BJ (cell line): ENCODE measurements at regions not wholly inside any gene's neighbourhood (a gene's known extent, or its start where the extent isn't known, plus 50 kb on each side); places are given as distances from the start of the nearest gene placed in this dataset.

Experiments
- CTCF ChIA-PET: fragments of 350-600 bp; formaldehyde crosslinking; extraction: SDS; loops from one replicate; lab custom pipeline; 2021; ENCODE audit warnings: antibody characterized with exemption, inconsistent platforms; lab: Yijun Ruan, JAX
- POLR2A ChIA-PET: fragments of 300-600 bp; sonication (Branson Sonifier 250); formaldehyde crosslinking; extraction: SDS; loops from one replicate; lab custom pipeline; 2021; ENCODE audit warnings: antibody characterized with exemption; lab: Charles Lee
- DNase-seq: peaks from one replicate; pipeline ENCODE4 v3.0.0-alpha.2; 2011; ENCODE audit warnings: low read depth
- H3K27me3 ChIP-seq: 2 replicates; pipeline ENCODE4 v1.6.0; 2011; ENCODE audit warnings: low read length; ENCODE audit not compliant: control insufficient read depth, insufficient read depth
- H3K36me3 ChIP-seq: 2 replicates; pipeline ENCODE4 v1.5.1; 2011; ENCODE audit warnings: low read length; ENCODE audit not compliant: control insufficient read depth, insufficient read depth
- H3K4me3 ChIP-seq: 2 replicates; pipeline ENCODE4 v1.5.1; 2011; ENCODE audit warnings: low read depth, mild to moderate bottlenecking, control low read depth, low read length
- TF ChIP-seq, protein P1 (sequence below): IDR thresholded peaks from 2 replicates; pipeline ENCODE4 v1.5.1; 2011; ENCODE audit warnings: low read depth, mild to moderate bottlenecking, control low read depth, inconsistent platforms, low read length, moderate library complexity; ENCODE audit not compliant: insufficient read depth

DNA sequence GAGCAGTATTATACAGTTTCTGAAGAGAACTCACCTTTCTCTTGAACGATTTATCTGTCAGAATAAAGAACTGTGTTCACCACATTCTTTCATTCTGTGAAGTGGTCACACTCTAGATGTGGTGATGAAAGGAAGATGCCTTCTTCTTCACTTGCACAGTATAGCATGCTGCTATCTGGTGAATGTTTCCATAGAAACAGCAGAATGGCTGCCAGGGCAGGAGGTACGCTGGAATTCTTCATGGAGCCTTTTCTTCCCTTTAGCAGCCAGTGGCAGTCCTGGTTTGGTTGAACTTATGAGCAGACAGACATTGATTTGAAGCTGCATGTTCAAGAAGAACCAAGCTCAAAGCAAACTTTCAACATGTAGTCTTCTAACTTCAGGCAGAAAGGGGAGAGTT, 1157.9 kb upstream of the LRRTM1 start:
- Histone ChIP-seq H3K27me3 (no peaks in the 10 kb centered on the region), H3K36me3 (no peaks in the 10 kb centered on the region), H3K4me3 (no peak overlapping the region)
- TF ChIP-seq, protein P1, sequence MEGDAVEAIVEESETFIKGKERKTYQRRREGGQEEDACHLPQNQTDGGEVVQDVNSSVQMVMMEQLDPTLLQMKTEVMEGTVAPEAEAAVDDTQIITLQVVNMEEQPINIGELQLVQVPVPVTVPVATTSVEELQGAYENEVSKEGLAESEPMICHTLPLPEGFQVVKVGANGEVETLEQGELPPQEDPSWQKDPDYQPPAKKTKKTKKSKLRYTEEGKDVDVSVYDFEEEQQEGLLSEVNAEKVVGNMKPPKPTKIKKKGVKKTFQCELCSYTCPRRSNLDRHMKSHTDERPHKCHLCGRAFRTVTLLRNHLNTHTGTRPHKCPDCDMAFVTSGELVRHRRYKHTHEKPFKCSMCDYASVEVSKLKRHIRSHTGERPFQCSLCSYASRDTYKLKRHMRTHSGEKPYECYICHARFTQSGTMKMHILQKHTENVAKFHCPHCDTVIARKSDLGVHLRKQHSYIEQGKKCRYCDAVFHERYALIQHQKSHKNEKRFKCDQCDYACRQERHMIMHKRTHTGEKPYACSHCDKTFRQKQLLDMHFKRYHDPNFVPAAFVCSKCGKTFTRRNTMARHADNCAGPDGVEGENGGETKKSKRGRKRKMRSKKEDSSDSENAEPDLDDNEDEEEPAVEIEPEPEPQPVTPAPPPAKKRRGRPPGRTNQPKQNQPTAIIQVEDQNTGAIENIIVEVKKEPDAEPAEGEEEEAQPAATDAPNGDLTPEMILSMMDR: no peak
- CTCF ChIA-PET: no interaction called here
- POLR2A ChIA-PET: no interaction called here
- no peak for DNase-seq

DNA sequence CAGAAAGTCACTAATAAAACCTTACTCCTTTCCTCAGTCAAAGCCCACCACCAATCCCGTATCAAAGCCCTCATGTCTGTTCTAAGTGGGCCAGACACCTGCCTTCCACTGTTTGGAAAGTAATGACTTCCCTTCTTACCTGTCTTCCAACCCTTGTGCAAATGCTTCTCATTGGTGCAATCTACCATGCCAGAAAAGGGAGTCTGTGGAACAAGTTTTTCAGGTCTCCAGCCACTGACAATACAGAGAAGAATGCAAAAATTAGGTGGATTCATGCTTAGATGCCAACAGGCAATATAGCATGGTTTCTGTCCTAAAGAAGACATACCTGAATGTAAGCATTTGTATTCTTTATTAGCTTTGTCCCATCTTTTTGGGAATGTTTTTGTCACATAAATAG, 1140.6 kb upstream of the LRRTM1 start:
- POLR2A ChIA-PET: no interaction called here
- CTCF ChIA-PET: no interaction called here
- TF ChIP-seq, protein P1: no peak
- no peaks in the 10 kb centered on the region for H3K27me3 ChIP-seq
- H3K36me3 ChIP-seq: no peaks in the 10 kb centered on the region
- no peak overlapping the region for H3K4me3 ChIP-seq
- DNase-seq: no peak

DNA sequence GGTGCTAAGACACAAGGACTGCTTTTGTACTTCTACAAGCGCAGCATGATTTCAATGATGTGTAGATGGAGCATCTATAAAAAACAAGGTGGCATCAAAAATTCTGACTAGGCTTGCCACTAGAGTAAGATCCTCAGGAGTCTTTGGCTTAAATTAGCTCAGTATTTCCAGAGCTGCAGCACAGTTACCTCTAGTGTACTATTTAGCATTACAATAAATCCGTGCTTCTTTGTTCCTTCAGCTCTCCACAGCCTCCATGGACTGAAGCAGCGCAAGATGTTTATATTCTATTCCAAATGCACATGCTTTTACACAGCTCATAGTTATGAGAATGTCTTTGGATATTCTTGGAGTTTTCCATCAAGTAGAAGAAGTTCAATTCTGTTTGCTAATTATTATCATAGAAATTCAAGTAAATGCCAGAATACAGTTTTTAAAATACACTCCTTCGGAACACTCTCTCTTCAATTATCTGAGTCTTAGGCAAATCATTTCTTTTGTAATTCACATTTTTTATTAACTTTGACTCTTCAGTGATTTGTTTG, 1133.0 kb upstream of the LRRTM1 start:
- ChIA-PET POLR2A (no interaction called here), CTCF (no interaction called here)
- TF ChIP-seq, protein P1: no peak
- no peaks in the 10 kb centered on the region for H3K36me3 ChIP-seq
- DNase-seq: no peak
- H3K4me3 ChIP-seq: no peak overlapping the region
- no peaks in the 10 kb centered on the region for H3K27me3 ChIP-seq

DNA sequence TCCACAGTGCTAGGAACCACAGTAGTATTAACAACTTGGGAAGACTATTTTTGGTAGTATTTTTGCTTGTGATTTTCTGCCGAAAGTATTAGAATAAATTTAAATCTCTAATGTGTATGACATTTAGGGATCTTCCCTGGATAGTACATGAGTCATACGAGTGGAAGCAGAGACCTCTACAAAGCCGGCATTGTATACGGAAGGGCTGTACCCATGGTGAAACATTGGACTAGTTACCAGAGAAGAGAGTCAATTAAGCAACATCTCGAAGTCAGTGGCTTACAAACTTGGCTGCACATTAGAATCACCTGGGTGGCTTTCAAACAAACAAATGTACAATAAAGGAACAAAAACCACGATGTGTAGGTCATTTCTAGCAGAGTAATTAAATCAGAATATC, 1131.7 kb upstream of the LRRTM1 start:
- CTCF ChIA-PET: no interaction called here
- Histone ChIP-seq H3K4me3 (no peak overlapping the region), H3K27me3 (no peaks in the 10 kb centered on the region), H3K36me3 (no peaks in the 10 kb centered on the region)
- DNase-seq: no peak
- TF ChIP-seq, protein P1: no peak
- POLR2A ChIA-PET: no interaction called here

DNA sequence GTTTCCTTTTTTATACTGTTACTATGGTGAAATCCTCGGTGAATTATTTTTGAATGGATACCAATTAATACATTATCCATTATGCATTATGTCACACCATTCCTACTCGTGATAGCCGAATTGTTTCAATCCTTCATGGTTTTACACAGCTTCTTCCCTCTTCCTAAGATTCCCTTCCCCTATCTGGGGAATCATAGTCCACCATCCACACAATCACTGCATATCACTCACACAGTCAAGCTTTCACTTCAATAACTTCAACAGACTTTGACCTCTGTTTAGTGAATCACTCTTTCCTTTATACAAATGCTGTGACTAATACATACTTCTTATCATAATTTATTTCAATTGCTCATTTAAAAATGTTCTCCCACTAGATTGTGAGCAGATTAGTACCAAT, 1108.1 kb upstream of the LRRTM1 start:
- no peaks in the 10 kb centered on the region for H3K36me3 ChIP-seq
- TF ChIP-seq, protein P1: no peak
- H3K4me3 ChIP-seq: no peak overlapping the region
- DNase-seq: no peak
- POLR2A ChIA-PET: no interaction called here
- CTCF ChIA-PET: no interaction called here
- no peaks in the 10 kb centered on the region for H3K27me3 ChIP-seq
